ENCODE measurements at regions not wholly inside any gene's neighbourhood (a gene's known extent, or its start where the extent isn't known, plus 50 kb on each side); places are given as distances from the start of the nearest gene placed in this dataset.
A peak's percentile ranks its signal among the peaks of the same experiment; 100 is the strongest.

GRCh38 chr15:31974154-31974794, 56.0 kb upstream of the CHRNA7 start:
- DNase-seq (ENCODE audit: low spot score): no peak

- no peak for DNase-seq (ENCODE audit: low spot score)
Observed at GRCh38 chr15:31974855-31975829, 55.2 kb upstream of the CHRNA7 start.

DNA sequence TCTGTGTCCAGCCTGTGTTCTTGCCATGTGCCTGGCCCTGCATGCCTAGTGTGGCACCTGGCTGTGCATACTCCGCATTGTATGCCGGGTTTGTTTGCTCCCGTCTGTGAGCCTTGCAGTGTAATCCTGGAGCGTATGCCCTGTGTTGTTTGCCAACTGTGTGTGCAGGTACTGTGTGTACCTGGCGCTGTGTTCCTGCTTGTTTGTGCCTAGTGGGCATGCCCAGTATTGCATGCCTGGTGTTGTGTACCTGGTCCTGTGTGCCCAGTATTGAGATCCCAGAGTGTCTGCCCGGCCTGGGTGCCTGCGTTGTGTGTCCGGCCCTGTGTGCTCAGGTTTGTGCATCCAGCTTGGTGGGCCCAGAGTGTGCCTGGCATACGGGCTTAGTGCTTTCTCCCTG, 54.5 kb upstream of the CHRNA7 start:
- DNase-seq (ENCODE audit: low spot score): no peak

GRCh38 chr15:31977138-31977537, 53.2 kb upstream of the CHRNA7 start:
- DNase-seq (ENCODE audit: low spot score): no peak

- DNase-seq (ENCODE audit: low spot score): peak; percentile 45
Observed at GRCh38 chr15:31977812-31978661, 52.3 kb upstream of the CHRNA7 start.
